ENCODE measurements at regions not wholly inside any gene's neighbourhood (a gene's known extent, or its start where the extent isn't known, plus 50 kb on each side); places are given as distances from the start of the nearest gene placed in this dataset.

DNA sequence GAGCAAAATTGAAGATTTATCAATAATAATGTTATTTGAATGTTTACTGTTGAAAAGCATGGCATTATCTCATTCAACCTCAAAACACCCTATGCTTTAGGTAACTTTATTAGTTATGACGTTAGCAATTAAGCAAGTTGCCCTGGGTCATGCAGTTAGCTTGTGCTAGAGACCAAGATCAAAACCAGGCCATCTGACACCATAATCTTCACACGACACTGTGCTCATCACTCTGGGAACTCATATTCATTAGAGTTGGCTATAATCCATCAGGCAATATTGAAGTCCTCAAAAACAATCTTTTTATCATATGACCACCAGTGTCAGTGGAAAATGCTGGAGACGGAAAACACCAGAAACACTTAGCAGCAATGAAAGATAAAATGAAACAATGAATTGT lies 253.5 kb downstream of the PCDH20 start:
- TF ChIP-seq, protein P1, sequence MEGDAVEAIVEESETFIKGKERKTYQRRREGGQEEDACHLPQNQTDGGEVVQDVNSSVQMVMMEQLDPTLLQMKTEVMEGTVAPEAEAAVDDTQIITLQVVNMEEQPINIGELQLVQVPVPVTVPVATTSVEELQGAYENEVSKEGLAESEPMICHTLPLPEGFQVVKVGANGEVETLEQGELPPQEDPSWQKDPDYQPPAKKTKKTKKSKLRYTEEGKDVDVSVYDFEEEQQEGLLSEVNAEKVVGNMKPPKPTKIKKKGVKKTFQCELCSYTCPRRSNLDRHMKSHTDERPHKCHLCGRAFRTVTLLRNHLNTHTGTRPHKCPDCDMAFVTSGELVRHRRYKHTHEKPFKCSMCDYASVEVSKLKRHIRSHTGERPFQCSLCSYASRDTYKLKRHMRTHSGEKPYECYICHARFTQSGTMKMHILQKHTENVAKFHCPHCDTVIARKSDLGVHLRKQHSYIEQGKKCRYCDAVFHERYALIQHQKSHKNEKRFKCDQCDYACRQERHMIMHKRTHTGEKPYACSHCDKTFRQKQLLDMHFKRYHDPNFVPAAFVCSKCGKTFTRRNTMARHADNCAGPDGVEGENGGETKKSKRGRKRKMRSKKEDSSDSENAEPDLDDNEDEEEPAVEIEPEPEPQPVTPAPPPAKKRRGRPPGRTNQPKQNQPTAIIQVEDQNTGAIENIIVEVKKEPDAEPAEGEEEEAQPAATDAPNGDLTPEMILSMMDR (IDR thresholded peaks at IDR 0.05; ENCODE audit: insufficient read depth, low read length, poor library complexity, severe bottlenecking) = no peak
- no peak overlapping the region for H3K4me3 ChIP-seq (replicated peaks; ENCODE audit: low read depth, low read length)
- H3K27me3 ChIP-seq (replicated peaks; ENCODE audit: control insufficient read depth, insufficient read depth, low read length) = no peaks in the 10 kb centered on the region
- no peak for DNase-seq (ENCODE audit: extremely low read depth, insufficient read length)
- H3K36me3 ChIP-seq (ENCODE audit: control insufficient read depth, insufficient read depth, low read length) = no peaks in the 10 kb centered on the region

DNA sequence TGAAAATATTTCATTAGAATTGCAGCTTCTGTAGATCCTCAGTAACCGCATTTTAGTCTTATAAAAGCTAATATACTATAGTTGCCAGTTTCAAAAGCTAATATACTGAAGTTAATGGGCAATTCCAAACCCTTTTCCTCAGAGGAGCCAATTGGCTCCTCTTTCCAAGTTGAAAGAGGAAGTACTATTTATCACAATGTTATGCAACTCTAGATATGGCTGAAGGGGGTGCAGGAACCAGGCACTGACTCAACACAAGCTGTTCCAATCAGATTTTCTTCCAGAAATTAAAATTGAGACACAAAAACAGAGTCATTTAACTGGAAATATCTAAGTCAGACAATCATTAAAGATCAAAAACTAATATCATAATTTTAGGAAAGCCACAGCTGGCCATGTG lies 258.9 kb downstream of the PCDH20 start:
- no peak for DNase-seq (ENCODE audit: extremely low read depth, insufficient read length)
- no peak overlapping the region for H3K4me3 ChIP-seq (replicated peaks; ENCODE audit: low read depth, low read length)
- H3K27me3 ChIP-seq (replicated peaks; ENCODE audit: control insufficient read depth, insufficient read depth, low read length) = no peaks in the 10 kb centered on the region
- no peaks in the 10 kb centered on the region for H3K36me3 ChIP-seq (ENCODE audit: control insufficient read depth, insufficient read depth, low read length)
- TF ChIP-seq, protein P1 (IDR thresholded peaks at IDR 0.05; ENCODE audit: insufficient read depth, low read length, poor library complexity, severe bottlenecking) = no peak

DNA sequence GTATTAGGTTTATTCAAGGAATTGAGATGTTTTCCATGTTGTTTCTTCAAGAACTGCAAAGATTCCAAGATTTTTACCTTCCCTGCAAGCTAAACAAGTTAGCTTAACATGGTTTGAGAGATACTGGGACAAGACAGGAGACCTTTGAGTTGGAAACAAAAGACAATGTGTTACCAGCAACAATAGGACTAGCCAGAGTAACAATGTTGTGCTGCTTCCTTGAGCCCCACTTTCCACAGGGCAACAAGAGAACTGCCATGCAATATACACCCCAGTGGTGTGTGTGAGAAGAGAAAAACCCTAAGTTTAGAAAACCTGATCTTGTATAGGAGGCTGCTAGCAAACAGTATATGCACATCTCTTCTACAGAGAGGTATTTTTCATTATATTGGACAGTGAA lies 264.6 kb downstream of the PCDH20 start:
- Histone ChIP-seq H3K27me3 (replicated peaks; ENCODE audit: control insufficient read depth, insufficient read depth, low read length) (no peaks in the 10 kb centered on the region), H3K4me3 (replicated peaks; ENCODE audit: low read depth, low read length) (no peak overlapping the region), H3K36me3 (ENCODE audit: control insufficient read depth, insufficient read depth, low read length) (no peaks in the 10 kb centered on the region)
- TF ChIP-seq, protein P1 (IDR thresholded peaks at IDR 0.05; ENCODE audit: insufficient read depth, low read length, poor library complexity, severe bottlenecking) = no peak
- no peak for DNase-seq (ENCODE audit: extremely low read depth, insufficient read length)

DNA sequence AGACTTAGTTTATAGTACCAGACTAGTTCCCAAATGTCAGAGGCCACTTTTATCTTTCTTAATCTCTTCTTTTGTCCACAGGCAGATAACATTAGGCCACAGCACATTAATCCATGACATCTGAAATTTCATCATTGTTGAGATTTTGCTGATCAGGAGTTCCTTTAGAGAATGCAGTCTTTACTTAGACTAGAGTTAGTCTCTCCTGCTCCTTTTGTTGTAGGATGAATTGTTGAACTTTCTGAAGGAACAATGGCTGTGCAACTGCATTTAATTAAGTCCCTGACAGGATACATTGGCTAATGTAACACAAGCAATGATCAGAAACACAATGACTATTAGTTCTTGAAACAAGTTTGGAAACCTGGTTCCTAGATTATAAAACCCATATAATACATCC lies 266.3 kb downstream of the PCDH20 start:
- no peak for DNase-seq (ENCODE audit: extremely low read depth, insufficient read length)
- no peaks in the 10 kb centered on the region for H3K36me3 ChIP-seq (ENCODE audit: control insufficient read depth, insufficient read depth, low read length)
- H3K27me3 ChIP-seq (replicated peaks; ENCODE audit: control insufficient read depth, insufficient read depth, low read length) = no peaks in the 10 kb centered on the region
- TF ChIP-seq, protein P1 (IDR thresholded peaks at IDR 0.05; ENCODE audit: insufficient read depth, low read length, poor library complexity, severe bottlenecking) = no peak
- no peak overlapping the region for H3K4me3 ChIP-seq (replicated peaks; ENCODE audit: low read depth, low read length)

DNA sequence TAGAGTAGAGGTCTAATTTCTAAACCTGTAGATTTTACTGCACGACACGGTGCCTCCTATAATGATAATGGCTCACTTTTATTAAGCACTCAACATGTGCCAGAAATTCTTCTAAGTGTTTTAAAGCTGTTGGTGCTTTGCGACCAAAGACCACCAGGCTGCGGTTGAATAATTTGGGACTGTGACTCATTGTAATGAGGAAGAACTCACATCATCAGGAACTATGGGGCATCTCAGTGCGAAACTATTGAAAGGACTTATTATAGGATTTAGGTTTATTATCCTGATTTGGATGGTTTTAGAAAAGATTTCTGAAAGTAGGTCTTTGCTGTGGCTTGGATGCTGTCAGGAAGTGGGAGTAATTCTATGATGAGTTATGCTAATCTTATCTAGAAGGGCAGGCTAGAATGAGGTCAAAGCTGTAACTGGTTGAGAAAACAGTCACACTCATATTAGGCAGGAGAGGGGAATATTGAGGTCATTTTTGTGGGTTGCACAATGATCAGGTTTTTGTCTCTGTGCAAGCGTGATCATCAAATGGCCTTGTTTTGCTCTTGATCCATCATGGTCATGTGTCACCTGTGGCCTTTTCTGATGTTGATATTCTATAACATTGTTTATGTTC lies 266.8 kb downstream of the PCDH20 start:
- Histone ChIP-seq H3K4me3 (replicated peaks; ENCODE audit: low read depth, low read length) (no peak overlapping the region), H3K27me3 (replicated peaks; ENCODE audit: control insufficient read depth, insufficient read depth, low read length) (no peaks in the 10 kb centered on the region), H3K36me3 (ENCODE audit: control insufficient read depth, insufficient read depth, low read length) (no peaks in the 10 kb centered on the region)
- TF ChIP-seq, protein P1 (IDR thresholded peaks at IDR 0.05; ENCODE audit: insufficient read depth, low read length, poor library complexity, severe bottlenecking) = no peak
- no peak for DNase-seq (ENCODE audit: extremely low read depth, insufficient read length)

DNA sequence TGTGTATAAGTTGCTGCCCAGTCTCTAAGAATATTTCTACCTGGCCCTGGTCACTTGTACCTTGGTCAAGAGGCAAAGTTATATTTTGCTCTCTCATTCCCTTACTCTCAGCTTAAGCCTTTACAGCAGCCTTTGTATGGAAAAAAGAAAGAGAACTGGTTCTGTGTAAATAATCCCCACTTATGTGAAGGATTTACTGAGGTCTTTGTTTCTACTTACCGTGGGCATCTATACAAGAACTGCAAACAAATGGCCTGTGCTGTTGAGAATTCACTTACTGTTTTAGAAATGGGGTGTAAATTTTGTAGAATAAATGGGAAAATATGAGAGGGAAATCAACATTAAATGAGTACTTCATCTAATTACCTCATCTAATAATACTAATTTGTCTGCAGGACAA lies 267.4 kb downstream of the PCDH20 start:
- no peaks in the 10 kb centered on the region for H3K27me3 ChIP-seq (replicated peaks; ENCODE audit: control insufficient read depth, insufficient read depth, low read length)
- DNase-seq (ENCODE audit: extremely low read depth, insufficient read length) = no peak
- TF ChIP-seq, protein P1 (IDR thresholded peaks at IDR 0.05; ENCODE audit: insufficient read depth, low read length, poor library complexity, severe bottlenecking) = no peak
- H3K4me3 ChIP-seq (replicated peaks; ENCODE audit: low read depth, low read length) = no peak overlapping the region
- H3K36me3 ChIP-seq (ENCODE audit: control insufficient read depth, insufficient read depth, low read length) = no peaks in the 10 kb centered on the region
